ENCODE measurements at regions not wholly inside any gene's neighbourhood (a gene's known extent, or its start where the extent isn't known, plus 50 kb on each side); places are given as distances from the start of the nearest gene placed in this dataset.
"Not testable (repeated sequence)": the region's sequence is repeated elsewhere in the genome, so short reads cannot be mapped to it uniquely, and the experiment has no call there.

DNA sequence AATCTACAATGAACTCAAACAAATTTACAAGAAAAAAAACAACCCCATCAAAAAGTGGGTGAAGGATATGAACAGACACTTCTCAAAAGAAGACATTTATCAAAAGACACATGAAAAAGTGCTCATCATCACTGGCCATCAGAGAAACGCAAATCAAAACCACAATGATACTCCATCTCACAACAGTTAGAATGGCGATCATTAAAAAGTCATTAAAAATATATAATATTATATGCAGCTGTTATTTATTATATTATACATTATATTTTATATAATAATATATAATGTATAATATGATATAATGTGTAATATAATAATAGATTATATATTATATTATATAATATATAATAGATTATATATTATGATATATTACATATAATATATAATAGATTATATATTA, 1194.1 kb upstream of the SLC39A10 start:
- DNase-seq, result not testable (repeated sequence)

DNA sequence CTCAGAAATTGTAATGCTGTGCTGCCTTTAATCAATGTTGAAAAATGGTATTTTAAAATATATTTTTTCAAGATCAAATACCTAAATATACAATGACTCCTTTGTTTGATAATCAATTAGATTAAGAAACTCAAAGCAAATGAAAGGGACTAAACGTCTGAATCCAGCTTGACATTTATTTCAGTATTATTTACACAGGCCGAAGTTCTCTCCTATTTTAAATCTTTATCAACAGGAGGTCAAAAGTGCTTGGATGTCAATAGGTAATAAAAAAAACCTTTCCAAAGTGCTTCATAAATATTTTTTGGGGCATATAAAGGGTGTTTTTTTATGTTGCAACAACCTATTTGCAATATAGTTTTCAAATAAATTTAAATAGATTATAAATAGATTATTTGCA, 1201.7 kb upstream of the SLC39A10 start:
- no peak for DNase-seq

DNA sequence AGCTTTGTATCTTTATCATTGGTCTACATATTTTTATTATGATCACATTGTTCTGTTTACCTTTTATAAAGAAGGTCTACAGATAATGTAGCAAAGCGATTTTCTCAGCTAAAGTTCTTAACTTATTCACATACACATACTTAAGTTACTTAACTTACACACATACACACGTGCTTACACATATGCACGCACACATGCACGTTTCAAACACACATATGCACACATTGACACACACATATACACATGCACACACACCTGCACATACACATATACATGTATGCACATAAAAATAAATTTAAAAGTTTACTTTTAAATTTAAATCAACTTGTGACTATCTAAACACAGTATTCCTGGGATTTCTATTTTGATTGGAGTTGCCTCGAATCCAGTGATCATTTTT, 1204.5 kb upstream of the SLC39A10 start:
- DNase-seq, result no peak

DNA sequence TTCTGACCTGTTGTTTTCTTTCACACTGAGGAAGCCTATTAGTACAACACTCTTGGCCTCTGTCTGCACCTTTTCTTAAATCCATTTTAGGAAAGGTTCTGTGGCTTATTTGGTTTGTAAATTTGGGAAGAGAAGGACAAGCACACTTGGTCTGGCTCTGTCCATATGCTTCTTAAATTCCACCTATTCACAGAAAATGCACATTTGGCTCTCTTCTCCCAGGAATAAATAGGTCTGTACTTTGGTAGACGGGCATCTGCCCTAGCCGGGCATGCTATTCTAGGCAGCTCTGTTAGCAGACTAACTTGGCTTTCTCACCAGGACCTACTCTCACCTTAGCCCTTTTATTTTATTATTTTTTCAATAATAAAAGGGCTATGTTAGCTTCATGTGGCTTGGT, 1211.8 kb upstream of the SLC39A10 start:
- no peak for DNase-seq

DNA sequence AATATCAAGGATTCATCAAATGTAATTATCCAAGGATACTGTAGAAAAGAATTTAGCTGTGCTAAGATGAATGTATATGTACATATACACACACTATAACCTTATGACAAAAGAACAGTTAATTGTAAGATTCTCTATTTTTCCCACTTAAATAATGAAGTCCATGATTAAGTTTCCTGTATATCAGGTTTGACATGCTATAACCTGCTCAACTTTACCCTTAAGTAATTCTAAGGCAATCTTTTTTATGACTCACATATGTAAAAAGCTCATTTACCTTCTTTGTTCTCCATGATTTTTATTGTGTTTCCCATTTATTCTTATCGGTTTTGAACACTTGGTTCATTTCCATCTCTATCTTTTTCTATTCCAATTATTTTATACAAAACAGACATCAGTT, 1213.1 kb upstream of the SLC39A10 start:
- DNase-seq, result no peak

DNA sequence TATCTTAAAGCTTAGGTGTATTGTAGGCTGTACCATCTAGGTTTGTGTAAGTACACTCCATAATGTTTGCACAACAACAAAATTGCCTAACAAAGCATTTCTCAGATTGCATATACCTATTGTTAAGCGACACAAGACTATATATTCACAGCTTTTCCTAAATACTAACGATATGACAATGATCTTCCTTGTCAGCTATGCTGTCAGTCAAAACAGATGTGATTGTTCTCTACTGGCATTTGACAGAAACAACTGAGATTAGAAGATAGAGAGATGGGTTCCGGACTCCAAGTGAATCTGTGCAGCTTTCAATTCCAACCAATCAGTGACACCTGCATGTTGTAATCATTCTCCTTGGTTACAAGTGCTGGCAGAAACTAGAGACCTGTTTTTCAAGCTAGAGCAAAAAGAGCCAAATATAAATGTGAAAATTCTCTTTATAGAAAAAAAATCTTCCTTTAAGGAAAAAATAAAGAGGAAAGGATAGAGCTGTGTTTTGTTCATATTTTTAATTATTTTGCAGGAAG, 1232.3 kb upstream of the SLC39A10 start:
- no peak for DNase-seq

DNA sequence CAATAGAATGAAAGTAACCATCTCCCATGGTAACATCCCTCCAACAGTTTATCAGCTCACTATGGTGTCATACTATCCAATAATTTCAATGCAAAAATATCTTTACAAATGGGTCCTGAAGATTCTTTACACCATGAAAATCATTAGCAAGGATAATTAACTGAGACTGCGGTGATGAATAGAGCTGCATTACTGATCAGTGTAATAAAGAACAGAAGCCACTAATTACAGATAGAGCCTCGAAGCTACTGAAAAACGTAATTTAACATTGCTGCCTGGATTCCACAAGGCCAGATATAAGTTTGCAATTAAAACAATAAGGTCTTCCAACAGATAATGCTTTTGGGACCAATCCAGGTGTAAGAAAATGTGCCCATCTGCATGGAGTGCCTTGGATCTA, 1245.8 kb upstream of the SLC39A10 start:
- no peak for DNase-seq

DNA sequence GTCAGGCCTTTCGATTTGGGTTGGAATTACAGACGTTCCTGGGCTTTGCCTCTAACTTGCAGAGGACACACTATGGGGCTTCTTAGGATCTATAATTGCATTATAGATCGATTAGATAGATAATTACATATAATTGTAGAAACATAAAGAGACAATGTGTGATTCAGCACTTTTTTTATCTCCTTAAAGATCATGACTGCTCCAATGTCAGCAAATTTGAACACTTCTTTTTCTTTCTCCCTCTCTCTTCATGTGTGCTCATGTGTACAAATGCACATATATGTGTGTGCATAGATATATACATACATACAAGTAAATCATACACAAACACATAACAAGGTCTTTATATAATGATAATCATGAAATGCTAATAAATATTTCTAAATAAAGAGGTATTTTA, 1261.2 kb upstream of the SLC39A10 start:
- no peak for DNase-seq

DNA sequence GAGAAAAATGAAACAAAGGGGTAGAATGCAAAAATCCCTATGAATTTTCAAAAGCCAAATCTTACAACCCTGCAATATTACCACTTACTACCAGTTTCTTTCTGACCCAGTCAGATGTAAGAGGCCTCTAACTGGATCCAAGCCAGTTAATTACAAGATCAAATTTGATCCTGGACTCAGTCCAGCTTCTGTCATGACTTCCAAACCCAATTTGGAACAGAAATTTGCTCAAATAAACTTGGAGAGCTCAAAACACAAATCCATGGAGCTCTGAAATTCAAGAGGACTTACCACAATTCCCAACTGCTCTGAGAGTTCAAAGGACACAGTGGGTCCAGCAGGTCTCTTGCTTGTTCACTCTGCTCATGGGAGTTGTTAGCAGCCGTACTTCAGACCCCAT, 1271.7 kb upstream of the SLC39A10 start:
- no peak for DNase-seq

DNA sequence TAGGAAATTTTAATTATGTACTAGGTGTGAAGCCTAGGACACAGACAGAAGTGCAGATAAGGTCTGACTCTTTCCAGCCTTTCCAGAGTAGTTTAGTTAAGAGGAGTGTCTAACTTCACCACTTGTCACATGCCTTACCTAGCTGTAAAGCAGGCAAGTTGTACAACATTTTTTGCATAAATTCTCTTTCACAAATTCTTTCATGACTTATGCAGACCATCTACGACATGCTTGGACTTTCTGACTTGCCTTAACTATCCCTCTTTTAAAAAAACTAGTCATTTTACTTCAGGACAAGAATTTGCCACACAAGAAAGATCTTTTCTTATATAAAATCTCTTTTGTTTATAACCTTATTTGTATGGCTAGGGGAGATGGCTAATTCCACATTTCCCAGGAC, 1273.6 kb upstream of the SLC39A10 start:
- DNase-seq, result no peak

DNA sequence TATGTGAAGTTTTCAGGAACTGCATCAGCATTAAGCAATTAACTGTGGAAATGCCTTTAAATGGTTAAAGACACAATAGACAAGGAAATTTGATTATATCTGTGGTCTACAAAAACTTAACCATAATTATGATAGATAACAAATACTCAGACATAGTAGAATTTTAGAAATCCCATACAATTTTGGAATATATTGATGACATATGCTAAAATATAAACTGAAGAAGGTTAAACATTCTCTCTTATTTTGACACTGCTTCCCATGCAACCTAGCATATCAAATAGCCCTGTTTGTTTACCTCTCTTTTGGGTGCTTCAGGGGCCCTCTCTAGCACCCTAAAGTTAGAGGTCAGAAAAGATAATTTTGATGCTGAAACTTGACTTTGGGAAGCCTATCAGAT, 1274.8 kb upstream of the SLC39A10 start:
- DNase-seq, result no peak

DNA sequence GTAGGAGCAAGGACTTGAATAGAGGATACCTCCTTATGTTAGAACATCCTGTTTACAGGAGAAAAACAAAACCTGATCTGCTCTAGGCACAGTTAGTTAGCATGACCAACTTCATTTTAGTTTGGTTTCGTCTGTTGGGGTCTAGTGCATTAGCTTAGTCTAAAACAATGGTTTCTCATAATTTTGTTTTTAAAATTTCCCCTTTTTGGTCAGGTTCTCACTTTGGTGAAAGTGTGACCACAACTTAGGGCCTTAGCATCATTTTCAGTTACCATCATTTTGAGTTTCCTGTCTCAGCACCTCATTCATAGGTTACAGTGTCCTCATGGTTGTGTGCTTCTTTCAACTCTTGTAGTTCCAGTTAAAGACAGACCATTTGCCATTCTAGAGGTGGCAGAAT, 1277.0 kb upstream of the SLC39A10 start:
- no peak for DNase-seq

DNA sequence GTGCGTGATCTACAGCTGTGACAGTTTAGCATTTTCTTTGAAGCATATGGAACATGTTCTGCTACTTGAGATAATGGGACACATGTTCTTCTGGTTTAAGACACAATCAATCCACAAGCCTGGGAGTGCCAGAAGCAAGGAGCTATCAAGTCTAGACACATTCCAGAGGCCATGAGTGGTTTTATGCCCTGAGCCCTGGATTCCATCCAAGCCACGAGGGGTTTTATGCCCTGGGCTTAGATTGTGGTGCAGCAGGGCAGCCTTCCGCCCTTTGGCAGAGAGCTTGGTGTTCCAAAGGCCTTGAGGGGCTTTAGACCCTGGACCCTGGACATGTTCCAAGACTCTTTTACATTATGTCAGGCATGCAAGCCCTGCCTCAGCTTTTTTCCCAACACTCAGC, 1289.6 kb upstream of the SLC39A10 start:
- DNase-seq, result peak; percentile 87

DNA sequence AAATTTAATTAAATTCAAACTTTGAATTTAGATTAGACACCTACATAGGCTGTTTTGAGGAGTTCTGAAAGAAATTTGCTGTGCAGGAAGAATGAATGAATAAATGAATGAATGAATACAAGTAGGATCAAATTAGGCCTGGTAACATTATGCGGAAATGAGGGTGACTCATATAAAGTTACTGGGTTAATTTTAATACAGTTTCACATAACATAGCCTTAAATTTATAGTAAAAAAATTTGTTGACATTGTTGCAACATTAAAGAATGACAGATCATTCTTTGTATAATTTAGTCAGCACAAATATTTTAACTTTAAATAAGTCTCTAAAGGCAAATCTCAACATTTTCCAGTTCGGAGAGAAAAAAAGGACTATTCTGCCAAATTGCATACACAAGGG, 1293.1 kb upstream of the SLC39A10 start:
- no peak for DNase-seq

DNA sequence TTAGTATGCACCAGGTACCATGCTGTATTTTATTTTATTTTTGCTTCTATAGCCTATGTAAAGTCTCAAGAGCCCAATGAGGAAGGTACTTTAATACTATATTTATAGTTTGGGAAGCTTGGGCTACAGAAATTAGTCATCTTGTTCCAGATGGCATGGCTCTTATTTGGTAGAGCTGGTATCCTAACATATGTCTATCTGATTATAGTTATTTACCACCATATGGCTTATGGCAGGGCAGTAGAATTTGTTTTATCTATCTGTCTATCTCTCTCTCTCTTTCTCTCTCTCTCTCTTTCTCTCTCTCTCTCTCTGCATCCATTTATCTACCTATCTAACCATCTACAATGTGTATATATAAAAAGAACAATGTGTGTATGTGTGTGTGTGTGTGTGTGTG, 1293.7 kb upstream of the SLC39A10 start:
- DNase-seq, result peak; percentile 83

DNA sequence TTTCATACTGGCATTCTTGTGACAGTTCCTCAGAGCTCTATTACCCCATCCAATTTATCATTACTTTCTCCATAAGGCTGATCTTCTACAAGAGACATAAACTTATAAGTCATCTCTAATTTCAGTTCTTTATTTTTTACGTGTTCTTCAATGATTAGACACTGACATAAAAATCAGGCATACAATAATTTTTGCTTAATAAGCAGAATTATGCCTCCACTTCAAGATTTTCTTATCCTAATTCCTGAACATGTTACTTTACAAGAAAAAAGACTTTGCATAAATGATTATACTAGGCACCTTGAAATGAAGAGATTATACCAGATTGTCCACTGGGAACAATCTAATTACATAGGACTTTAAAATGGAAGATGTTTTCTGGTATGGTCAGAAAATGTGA, 1304.5 kb upstream of the SLC39A10 start:
- no peak for DNase-seq

DNA sequence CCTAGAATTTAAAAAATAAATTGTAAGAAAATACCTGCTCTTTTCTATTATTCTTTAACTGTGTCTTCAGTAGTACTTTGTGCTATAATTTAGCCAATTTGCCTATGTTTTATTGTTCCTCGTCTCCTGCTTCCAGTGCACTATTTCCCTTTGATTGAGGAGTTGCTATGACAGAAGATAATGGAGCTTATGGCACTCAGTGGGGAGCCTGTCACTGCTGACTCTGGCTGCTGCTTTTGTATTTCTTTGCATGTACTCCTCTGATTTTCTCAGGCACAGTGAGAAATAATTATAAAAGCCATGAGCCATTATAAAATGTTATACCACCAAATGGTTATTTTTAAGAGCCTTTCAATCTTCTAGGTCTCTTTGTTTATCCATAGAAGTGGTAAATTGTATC, 1310.8 kb upstream of the SLC39A10 start:
- peak; percentile 12 for DNase-seq

DNA sequence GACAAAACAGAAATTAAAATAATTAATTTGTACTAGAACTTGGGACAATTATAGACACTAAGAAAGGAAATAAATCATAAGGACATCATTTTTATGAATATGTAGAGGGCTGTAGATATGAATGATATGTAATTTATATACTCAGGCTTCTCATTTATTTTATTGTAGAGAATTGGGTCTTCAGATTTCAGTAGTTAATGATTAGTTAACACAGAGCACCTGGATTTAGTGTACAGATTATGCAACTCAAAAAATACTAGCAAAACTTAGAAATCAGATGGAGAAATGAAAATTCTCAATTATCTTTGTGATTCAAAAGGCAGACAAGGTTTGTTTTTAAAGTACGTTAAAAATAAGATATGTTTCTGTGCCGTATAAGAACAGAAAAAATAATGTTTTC, 1311.7 kb upstream of the SLC39A10 start:
- no peak for DNase-seq

DNA sequence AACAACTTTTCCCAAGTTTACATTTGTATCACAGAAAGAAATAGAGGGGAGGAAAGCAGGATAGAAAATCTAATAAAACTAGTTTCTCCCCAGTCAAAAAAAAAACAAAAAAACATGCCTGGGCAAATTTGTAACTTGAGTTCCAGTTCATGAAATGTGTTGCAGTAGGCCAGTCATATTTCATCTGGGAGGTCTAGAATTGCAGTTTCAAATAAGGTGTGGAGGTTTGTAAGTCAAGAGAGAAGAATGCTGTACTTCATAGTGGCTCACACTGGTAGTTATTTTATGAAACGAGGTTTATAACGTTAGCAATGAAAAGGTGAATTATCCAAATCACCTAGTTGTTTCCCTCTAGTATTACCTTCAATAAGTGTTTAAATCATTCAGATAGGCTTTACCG, 1313.9 kb upstream of the SLC39A10 start:
- DNase-seq, result no peak

DNA sequence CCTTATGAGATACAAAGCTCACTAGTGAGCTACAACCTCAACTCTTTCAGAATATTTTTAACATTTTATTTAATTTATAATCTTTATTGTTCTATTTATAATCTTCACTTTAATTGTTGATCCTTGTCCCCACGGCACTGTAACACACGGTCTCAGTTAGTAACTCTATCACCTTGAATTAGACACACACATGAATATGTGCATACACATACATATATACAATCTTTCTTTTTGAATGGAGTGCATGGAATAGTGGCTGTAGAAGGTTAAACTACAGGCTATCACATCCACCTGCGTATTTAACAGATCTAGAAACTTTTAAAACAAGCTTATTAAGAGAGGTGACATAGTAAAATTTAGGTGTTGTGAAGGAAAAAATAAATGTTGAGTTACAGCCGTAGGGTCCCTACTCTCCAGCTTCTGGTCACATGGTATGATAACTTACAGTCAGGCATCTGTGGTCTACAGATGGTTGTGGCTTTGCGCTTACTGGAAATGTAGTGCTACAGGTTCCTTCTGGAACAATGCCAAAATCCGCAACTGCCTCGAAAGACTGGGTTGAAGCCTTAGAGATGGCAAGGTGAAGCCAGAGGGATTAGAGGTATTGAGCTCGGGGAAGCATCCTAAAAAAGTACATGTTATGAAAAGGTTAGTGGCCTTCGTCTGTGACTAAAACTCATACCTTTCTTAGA, 1324.1 kb upstream of the SLC39A10 start:
- peak; percentile 95 for DNase-seq

DNA sequence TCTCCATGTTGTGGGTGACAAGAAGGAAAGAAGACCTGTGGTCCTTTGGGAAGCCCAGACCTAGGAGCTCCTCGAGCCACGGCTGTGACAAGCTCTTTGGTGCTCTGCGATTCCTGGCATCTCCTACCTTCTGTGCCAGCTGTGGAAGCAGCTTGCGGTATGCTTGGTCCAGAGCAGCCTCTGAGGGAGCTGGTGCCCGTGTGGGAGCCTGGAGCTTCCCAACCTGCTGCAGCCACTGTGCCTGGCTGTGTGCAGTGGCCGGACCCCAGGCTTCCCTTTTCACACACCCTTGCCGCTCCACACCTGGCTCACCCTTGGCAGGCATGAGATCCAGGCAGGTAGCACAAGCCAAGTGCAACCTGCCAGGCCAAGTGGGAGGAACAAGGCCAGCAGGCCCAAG, 1328.6 kb upstream of the SLC39A10 start:
- DNase-seq, result no peak

DNA sequence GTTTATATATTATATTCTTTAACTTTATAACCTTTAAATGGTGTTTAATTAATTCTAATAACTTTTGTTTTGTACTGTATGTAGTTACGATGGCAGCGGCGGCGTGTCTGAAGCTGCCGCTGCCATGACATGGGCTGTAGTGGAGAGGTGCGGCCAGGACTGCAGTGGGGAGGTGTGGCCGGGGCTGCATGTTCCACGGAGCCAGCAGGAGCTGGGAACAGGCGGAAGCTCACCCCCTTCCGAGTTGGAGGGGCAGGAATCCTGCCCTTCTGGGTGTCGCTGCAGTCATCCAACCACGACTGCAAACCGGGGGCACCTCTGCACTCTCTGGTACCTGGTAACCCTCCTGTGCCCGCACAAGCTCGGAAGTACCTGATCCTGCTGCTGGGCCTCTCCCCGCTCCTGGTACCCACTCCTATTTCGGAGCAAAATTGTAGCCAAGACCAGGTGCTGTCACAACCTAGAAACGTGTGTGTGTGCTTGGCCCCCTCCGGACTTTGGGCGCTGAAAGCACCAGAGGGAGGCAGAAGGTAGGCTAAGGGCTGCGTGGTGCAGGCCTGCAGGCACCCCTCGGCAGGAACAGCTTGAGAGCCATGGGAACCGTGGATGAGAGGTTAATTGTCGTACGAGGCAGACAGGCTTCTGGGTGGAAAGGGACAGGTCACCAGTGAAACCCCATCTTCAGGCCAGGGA, 1329.7 kb upstream of the SLC39A10 start:
- no peak for DNase-seq

DNA sequence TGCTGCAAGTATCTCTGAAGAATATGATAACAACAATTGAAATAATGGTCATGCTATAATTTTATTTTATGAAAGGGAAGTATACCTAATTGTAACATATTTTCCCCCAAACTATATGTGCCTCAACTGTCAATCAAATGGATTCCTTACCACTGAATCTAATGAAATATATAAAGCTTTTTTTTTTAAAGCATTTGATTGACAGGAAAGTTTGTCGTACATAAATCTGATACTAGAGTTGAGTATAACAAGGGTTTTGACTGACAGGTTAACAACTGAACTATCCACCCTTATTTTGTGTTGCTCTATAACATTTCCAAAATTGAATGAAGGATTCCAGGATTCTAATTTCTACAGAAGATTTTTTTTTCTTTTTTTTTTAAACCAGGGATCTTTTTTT, 1333.3 kb upstream of the SLC39A10 start:
- no peak for DNase-seq

DNA sequence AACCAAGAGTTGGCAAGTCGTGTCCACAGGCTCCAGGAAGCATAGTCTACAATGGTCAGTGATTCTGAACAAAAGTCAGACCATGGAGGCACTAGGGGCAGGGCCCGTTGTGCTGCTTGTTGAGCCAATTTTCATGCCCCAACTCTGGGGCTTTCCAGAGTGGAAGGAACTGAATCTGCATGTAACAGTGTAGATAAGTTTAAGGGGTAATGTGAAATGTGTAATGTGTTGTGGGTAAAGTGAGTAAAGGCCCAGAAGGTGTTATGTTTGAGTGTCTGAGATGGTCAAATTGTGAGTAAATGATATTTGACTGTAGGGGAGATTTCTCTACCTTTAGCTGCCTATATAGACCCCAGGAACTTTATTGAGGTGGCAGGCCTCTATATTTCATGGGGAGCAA, 1336.5 kb upstream of the SLC39A10 start:
- DNase-seq, result no peak

Measured in NCI-H524 treated with DMSO at 0.1 percent for 48 hours (cell line).